Vagina (tissue), 2 donors: ENCODE measurements at regions not wholly inside any gene's neighbourhood (a gene's known extent, or its start where the extent isn't known, plus 50 kb on each side); places are given as distances from the start of the nearest gene placed in this dataset.

Source experiments
- DNase-seq, 2 donors: peaks; one replicate each; pipeline ENCODE4 v3.0.0-alpha.2; 2017; ENCODE audit errors: extremely low spot score in 2 of 2
- H3K27ac ChIP-seq: fragments of 200-600 bp; sonication (generic); one replicate; pipeline ENCODE4 v1.5.1; 2019
- H3K27me3 ChIP-seq: fragments of 200-600 bp; sonication (generic); one replicate; pipeline ENCODE4 v1.5.1; 2019
- H3K36me3 ChIP-seq, 2 donors: fragments of 200-600 bp; sonication (generic); one replicate each; pipeline ENCODE4 v1.5.1; 2017 to 2019
- H3K4me1 ChIP-seq: fragments of 200-600 bp; sonication (generic); one replicate; pipeline ENCODE4 v1.5.1; 2019
- H3K4me3 ChIP-seq, 2 donors: fragments of 200-600 bp; sonication (generic); 1 replicate in 1 of 2; 2 replicates in 1 of 2; pipeline ENCODE4 v1.5.1; 2016 to 2019
- H3K9me3 ChIP-seq: fragments of 200-600 bp; sonication (generic); one replicate; pipeline ENCODE4 v1.5.1; 2019
- POLR2A ChIP-seq, 2 donors: fragments of 450-650 bp; IDR thresholded peaks; one replicate each; pipeline ENCODE4 v1.6.1; 2017; ENCODE audit warnings: antibody characterized with exemption in 2 of 2, mild to moderate bottlenecking in 2 of 2, moderate library complexity in 2 of 2
- POLR2AphosphoS5 ChIP-seq, 2 donors: sonication (generic); formaldehyde crosslinking; IDR thresholded peaks; one replicate each; pipeline ENCODE4 v1.9.0; 2017; ENCODE audit warnings: antibody characterized with exemption in 2 of 2, mild to moderate bottlenecking in 2 of 2, low read depth in 1 of 2; ENCODE audit not compliant: insufficient read depth in 1 of 2
- intact Hi-C: fragments of 100-400 bp; cut with DNase I; formaldehyde crosslinking; loops from one replicate; pipeline ENCODE4 v1.15.1; 2023
- TF ChIP-seq, protein P1 (sequence below), 3 experiments: fragments of 450-650 bp in 2 of 3; fragments of 200-600 bp in 1 of 3; sonication (generic) in 1 of 3; IDR thresholded peaks; one replicate each; pipeline ENCODE4 v1.5.1; 2017 to 2019; ENCODE audit warnings: antibody characterized with exemption in 3 of 3, mild to moderate bottlenecking in 2 of 3, moderate library complexity in 2 of 3

DNA sequence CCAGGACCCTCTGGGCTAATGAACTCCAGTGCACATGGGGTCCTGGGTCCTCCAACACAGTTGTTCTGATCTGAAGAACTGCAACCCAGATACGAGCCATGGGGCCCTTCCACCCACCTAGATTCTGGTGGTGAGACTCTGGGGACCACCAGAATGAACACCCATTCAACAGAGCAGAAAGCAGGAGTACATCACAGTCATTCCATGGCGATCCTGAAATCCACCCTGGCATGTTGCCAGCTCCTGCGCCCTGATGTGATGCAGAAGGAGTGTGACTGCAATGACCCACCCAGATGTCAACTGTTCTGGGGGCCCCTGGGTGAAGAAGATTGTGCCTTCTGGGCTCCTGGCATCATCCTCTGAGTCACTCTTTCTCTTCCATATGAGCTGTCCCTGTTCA lies 211.6 kb downstream of the KIF26A start:
- no peaks in the 10 kb centered on the region for H3K4me1 ChIP-seq
- H3K27me3 ChIP-seq: no peaks in the 10 kb centered on the region
- intact Hi-C loops: loop anchor here (5.0 kb wide), 1 partner anchor 447 kb away; the partner anchor contains the start of gene AKT1
- no peak overlapping the region for H3K4me3 ChIP-seq
- H3K36me3 ChIP-seq: no peaks in the 10 kb centered on the region
- no peak for TF ChIP-seq POLR2AphosphoS5 (IDR thresholded peaks at IDR 0.05; ENCODE audit: insufficient read depth in 1 of 2, low read depth in 1 of 2)
- TF ChIP-seq, protein P1, sequence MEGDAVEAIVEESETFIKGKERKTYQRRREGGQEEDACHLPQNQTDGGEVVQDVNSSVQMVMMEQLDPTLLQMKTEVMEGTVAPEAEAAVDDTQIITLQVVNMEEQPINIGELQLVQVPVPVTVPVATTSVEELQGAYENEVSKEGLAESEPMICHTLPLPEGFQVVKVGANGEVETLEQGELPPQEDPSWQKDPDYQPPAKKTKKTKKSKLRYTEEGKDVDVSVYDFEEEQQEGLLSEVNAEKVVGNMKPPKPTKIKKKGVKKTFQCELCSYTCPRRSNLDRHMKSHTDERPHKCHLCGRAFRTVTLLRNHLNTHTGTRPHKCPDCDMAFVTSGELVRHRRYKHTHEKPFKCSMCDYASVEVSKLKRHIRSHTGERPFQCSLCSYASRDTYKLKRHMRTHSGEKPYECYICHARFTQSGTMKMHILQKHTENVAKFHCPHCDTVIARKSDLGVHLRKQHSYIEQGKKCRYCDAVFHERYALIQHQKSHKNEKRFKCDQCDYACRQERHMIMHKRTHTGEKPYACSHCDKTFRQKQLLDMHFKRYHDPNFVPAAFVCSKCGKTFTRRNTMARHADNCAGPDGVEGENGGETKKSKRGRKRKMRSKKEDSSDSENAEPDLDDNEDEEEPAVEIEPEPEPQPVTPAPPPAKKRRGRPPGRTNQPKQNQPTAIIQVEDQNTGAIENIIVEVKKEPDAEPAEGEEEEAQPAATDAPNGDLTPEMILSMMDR (IDR thresholded peaks at IDR 0.05): no peak
- TF ChIP-seq POLR2A (IDR thresholded peaks at IDR 0.05): no peak
- no peak overlapping the region for H3K27ac ChIP-seq
- no peak for DNase-seq
- no peaks in the 10 kb centered on the region for H3K9me3 ChIP-seq

DNA sequence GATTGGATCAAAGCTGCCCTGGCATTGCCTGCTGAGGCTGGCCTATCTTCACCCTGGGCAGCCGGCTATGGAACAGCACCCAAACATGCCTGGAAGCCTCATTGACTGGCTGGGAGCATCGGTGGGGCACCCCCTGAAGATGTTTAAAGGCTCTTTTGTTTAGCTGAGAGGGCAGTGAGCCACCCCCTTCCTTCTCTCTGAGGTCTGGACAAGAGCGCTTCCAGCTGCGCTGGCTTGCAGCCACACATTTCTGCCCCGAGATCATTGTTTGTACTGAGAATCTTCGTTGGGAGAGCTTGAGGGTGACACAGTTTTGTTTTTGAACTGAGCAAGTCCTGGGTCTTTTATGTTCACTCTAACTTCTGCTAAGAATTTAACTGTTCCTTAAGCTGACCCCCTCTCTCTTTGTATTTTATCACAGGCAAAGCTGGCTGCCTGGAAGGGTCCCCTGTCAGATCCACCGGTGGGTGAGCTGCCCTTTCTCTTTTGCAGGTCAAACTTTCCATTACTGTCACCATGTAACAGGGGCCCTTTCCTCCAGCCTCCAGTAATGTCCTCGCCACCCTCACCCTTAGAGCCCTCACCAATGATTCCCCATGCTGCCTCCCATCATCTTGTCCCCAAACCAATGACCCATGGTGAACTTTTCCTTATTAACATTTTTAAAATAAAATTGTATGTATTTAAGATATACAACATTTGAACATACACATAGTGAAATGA lies 212.2 kb downstream of the KIF26A start:
- Histone ChIP-seq H3K27ac (no peak overlapping the region), H3K9me3 (no peaks in the 10 kb centered on the region), H3K4me3 (no peak overlapping the region), H3K36me3 (no peaks in the 10 kb centered on the region), H3K27me3 (no peaks in the 10 kb centered on the region), H3K4me1 (no peaks in the 10 kb centered on the region)
- TF ChIP-seq POLR2A (IDR thresholded peaks at IDR 0.05): no peak
- TF ChIP-seq POLR2AphosphoS5 (IDR thresholded peaks at IDR 0.05; ENCODE audit: insufficient read depth in 1 of 2, low read depth in 1 of 2): no peak
- TF ChIP-seq, protein P1 (IDR thresholded peaks at IDR 0.05): no peak
- DNase-seq: no peak
- intact Hi-C loops: no loop called here

DNA sequence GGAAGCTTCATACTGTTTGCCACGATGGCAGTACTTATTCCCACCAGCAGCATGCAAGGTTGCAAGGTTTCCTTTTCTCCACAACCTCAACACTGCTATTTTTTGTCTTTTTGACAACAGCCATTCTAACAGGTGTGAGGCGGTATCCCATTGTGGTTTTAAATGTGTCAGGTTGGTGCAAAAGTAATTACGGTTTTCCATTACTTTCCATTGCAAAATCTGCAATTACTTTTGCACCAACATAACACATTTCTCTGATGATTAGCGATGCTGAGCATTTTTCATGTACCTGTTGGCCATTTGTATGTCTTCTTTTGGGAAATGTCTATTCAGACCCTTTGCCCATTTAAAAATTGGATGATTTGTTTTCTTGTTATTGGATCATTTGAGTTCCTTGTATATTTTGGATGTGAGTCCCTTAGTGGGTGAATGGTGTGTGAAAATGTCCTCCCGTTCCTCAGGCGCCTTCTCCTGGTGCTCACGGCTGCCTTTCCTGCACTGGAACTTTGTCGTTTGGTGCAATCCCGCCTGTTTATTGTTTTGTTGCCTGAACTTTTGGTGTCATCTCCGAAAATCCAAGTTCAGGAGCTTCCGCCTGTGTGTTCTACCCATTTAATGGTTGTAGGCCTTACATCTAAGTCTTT lies 213.6 kb downstream of the KIF26A start:
- intact Hi-C loops: no loop called here
- Histone ChIP-seq H3K4me1 (no peaks in the 10 kb centered on the region), H3K4me3 (no peak overlapping the region), H3K27me3 (no peaks in the 10 kb centered on the region), H3K36me3 (no peaks in the 10 kb centered on the region), H3K27ac (no peak overlapping the region), H3K9me3 (no peaks in the 10 kb centered on the region)
- TF ChIP-seq POLR2A (IDR thresholded peaks at IDR 0.05) (no peak), POLR2AphosphoS5 (IDR thresholded peaks at IDR 0.05; ENCODE audit: insufficient read depth in 1 of 2, low read depth in 1 of 2) (no peak)
- TF ChIP-seq, protein P1 (IDR thresholded peaks at IDR 0.05): no peak
- DNase-seq: no peak

DNA sequence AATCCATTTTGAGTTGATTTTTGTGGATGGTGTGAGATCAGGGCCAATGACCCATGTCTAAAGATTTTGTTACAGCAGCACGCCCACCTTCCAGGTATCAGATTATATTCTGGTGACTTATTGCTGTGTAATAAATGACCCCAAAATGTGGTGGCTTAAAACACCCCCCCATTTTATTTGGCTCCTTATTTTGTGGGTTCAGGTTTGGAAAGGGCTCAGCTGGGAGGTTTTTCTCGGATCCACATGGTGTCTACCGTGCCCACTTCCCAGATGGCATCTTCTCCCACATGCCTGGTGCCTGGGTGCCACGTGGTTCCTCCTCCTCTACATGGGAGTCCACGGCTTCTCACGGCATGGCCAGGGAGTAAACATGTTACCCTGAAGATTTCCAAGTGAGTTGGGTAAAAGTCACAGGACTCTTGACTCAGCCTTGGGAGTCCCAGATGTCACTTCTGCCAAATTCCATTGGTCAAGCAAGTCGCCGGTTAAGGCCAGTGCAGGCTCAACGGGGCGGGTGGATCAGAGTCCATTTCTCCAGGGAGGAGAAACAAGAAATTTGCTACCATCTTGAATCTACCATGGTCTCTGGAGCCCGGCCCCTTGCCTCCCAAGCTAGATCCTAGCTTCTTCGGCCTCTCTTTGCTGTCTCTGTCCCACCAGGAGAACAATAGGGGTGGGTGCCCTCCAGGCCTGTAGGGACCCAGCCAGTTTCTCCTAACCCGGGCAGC lies 214.3 kb downstream of the KIF26A start:
- H3K4me1 ChIP-seq: no peaks in the 10 kb centered on the region
- intact Hi-C loops: no loop called here
- no peak overlapping the region for H3K4me3 ChIP-seq
- no peak for DNase-seq
- no peaks in the 10 kb centered on the region for H3K36me3 ChIP-seq
- no peaks in the 10 kb centered on the region for H3K9me3 ChIP-seq
- no peaks in the 10 kb centered on the region for H3K27me3 ChIP-seq
- no peak for TF ChIP-seq POLR2AphosphoS5 (IDR thresholded peaks at IDR 0.05; ENCODE audit: insufficient read depth in 1 of 2, low read depth in 1 of 2)
- no peak for TF ChIP-seq POLR2A (IDR thresholded peaks at IDR 0.05)
- TF ChIP-seq, protein P1 (IDR thresholded peaks at IDR 0.05): no peak
- no peak overlapping the region for H3K27ac ChIP-seq
